GM21619 (cell line): ENCODE measurements at regions not wholly inside any gene's neighbourhood (a gene's known extent, or its start where the extent isn't known, plus 50 kb on each side); places are given as distances from the start of the nearest gene placed in this dataset.

ENCODE experiments used
- ATAC-seq: cut with Tn5 transposase; IDR thresholded peaks from one replicate; pipeline ENCODE4 v1.9.1; 2021; ENCODE audit not compliant: unreplicated experiment

GRCh38 chr18:75553021-75553420 is 125.5 kb upstream of the SMIM21 start:
- ATAC-seq, result no peak

- no peak for ATAC-seq
Measured at GRCh38 chr18:75551071-75551470, 123.6 kb upstream of the SMIM21 start.

GRCh38 chr18:75548353-75548905 is 120.9 kb upstream of the SMIM21 start:
- ATAC-seq, result no peak

GRCh38 chr18:75546964-75547363 is 119.5 kb upstream of the SMIM21 start:
- no peak for ATAC-seq

GRCh38 chr18:75545189-75545588 is 117.7 kb upstream of the SMIM21 start:
- no peak for ATAC-seq

- no peak for ATAC-seq
Measured at GRCh38 chr18:75544496-75544895, 117.0 kb upstream of the SMIM21 start.

GRCh38 chr18:75544051-75544481 is 116.6 kb upstream of the SMIM21 start:
- ATAC-seq, result no peak

- no peak for ATAC-seq
Measured at GRCh38 chr18:75538727-75539126, 111.2 kb upstream of the SMIM21 start.

- no peak for ATAC-seq
Measured at GRCh38 chr18:75533950-75534349, 106.4 kb upstream of the SMIM21 start.

GRCh38 chr18:75533209-75533608 is 105.7 kb upstream of the SMIM21 start:
- ATAC-seq, result no peak

- no peak for ATAC-seq
Measured at GRCh38 chr18:75531851-75532459, 104.5 kb upstream of the SMIM21 start.

- no peak for ATAC-seq
Measured at GRCh38 chr18:75531212-75531850, 103.8 kb upstream of the SMIM21 start.

GRCh38 chr18:75530566-75531211 is 103.2 kb upstream of the SMIM21 start:
- ATAC-seq, result no peak

- no peak for ATAC-seq
Measured at GRCh38 chr18:75530118-75530517, 102.6 kb upstream of the SMIM21 start.

GRCh38 chr18:75529394-75529793 is 101.9 kb upstream of the SMIM21 start:
- ATAC-seq, result no peak

GRCh38 chr18:75527848-75528685 is 100.6 kb upstream of the SMIM21 start:
- no peak for ATAC-seq

- no peak for ATAC-seq
Measured at GRCh38 chr18:75526038-75526437, 98.5 kb upstream of the SMIM21 start.

GRCh38 chr18:75525331-75525730 is 97.8 kb upstream of the SMIM21 start:
- ATAC-seq, result no peak

GRCh38 chr18:75524841-75525240 is 97.3 kb upstream of the SMIM21 start:
- ATAC-seq, result no peak

GRCh38 chr18:75524181-75524580 is 96.7 kb upstream of the SMIM21 start:
- no peak for ATAC-seq

GRCh38 chr18:75521816-75522215 is 94.3 kb upstream of the SMIM21 start:
- ATAC-seq, result no peak
